ENCODE measurements at regions not wholly inside any gene's neighbourhood (a gene's known extent, or its start where the extent isn't known, plus 50 kb on each side); places are given as distances from the start of the nearest gene placed in this dataset.

- Histone ChIP-seq H4K91ac (replicated peaks; ENCODE audit: insufficient read length, low read length) (no peak overlapping the region), H4K20me1 (replicated peaks in 1 of 2; ENCODE audit: control insufficient read depth in 1 of 2, insufficient read depth in 2 of 2, low read length in 2 of 2) (no peaks in the 10 kb centered on the region), H3K14ac (ENCODE audit: insufficient read length) (no peak overlapping the region), H3K4me2 (ENCODE audit: insufficient read depth in 1 of 2, low read depth in 2 of 2, low read length in 2 of 2) (no peak overlapping the region), H3K79me2 (ENCODE audit: control insufficient read depth in 1 of 2, insufficient read depth in 2 of 2, low read length in 2 of 2) (no peaks in the 10 kb centered on the region), H4K5ac (ENCODE audit: insufficient read length, low read depth, low read length) (no peak overlapping the region), H2BK15ac (ENCODE audit: low read length) (no peak overlapping the region), H3K4me3 (ENCODE audit: extremely low read depth in 1 of 4, insufficient read depth in 2 of 4, low read depth in 3 of 4, low read length in 4 of 4) (no peak overlapping the region), H3K18ac (ENCODE audit: extremely low read depth, low read length) (no peak overlapping the region), H2AK5ac (ENCODE audit: low read depth, low read length) (no peak overlapping the region), H3K36me3 (ENCODE audit: control insufficient read depth in 2 of 4, insufficient read depth in 4 of 4, low read length in 3 of 4) (no peaks in the 10 kb centered on the region), H3K27me3 (replicated peaks in 1 of 4; ENCODE audit: control insufficient read depth in 3 of 4, extremely low read depth in 1 of 4, insufficient read depth in 3 of 4, low read length in 3 of 4) (no peaks in the 10 kb centered on the region), H3K27ac (ENCODE audit: low read depth, low read length) (no peak overlapping the region), H3K23ac (ENCODE audit: insufficient read length) (no peak overlapping the region), H3K9me3 (ENCODE audit: insufficient read depth in 2 of 2, low read depth in 1 of 2, low read length in 1 of 2) (no peaks in the 10 kb centered on the region), H3K9ac (replicated peaks in 1 of 4; ENCODE audit: extremely low read depth in 1 of 4, low read depth in 3 of 4, low read length in 3 of 4) (no peak overlapping the region), H4K8ac (ENCODE audit: extremely low read depth, insufficient read depth, low read length) (no peak overlapping the region), H3K23me2 (ENCODE audit: low read depth, low read length) (no peaks in the 10 kb centered on the region), H3K56ac (replicated peaks; ENCODE audit: insufficient read length, low read depth, low read length) (no peak overlapping the region), H2BK5ac (ENCODE audit: low read depth, low read length) (no peak overlapping the region), H2BK120ac (replicated peaks; ENCODE audit: low read depth, low read length) (no peak overlapping the region), H2AFZ (ENCODE audit: low read length) (no peak overlapping the region), H2BK12ac (ENCODE audit: low read depth, low read length) (no peak overlapping the region), H3K4me1 (replicated peaks in 1 of 4; ENCODE audit: control insufficient read depth in 3 of 4, insufficient read depth in 4 of 4, low read length in 3 of 4) (no peaks in the 10 kb centered on the region), H2BK20ac (ENCODE audit: low read length) (no peak overlapping the region), H3K79me1 (ENCODE audit: low read depth, low read length) (no peaks in the 10 kb centered on the region), H3K4ac (replicated peaks; ENCODE audit: insufficient read length, low read depth, low read length) (no peak overlapping the region)
- POLR2A ChIA-PET (ENCODE audit: partially characterized antibody), result no interaction called here
- 92% methylated on average over 2 of the region's 2 CpGs; no CpG with 5 or more reads in 1 of the 2 experiments for WGBS, 2 experiments (ENCODE audit: extremely low coverage in 1 of 2, insufficient coverage in 1 of 2, insufficient read length in 1 of 2, insufficient replicate concordance in 2 of 2, low coverage in 1 of 2, low lambda C conversion rate in 2 of 2, missing lambda C conversion rate in 1 of 2)
- TF ChIP-seq NRF1 (IDR thresholded peaks at IDR 0.05; ENCODE audit: low read depth, low read length) (no peak), JUND (IDR thresholded peaks at IDR 0.05; ENCODE audit: low read length) (0 out of 2 replicates have a peak, but pooled peaks have one; percentile 6)
- FAIRE-seq (no peak), DNase-seq (ENCODE audit: low read depth in 1 of 2, low spot score in 2 of 2) (no peak)
- CTCF ChIA-PET (ENCODE audit: partially characterized antibody), result no interaction called here
These were observed 331.7 kb downstream of the XPNPEP1 start for GRCh38 chr10:109591601-109592000.
